GM21528 (cell line): ENCODE measurements at regions not wholly inside any gene's neighbourhood (a gene's known extent, or its start where the extent isn't known, plus 50 kb on each side); places are given as distances from the start of the nearest gene placed in this dataset.

Source experiments
- ATAC-seq: cut with Tn5 transposase; IDR thresholded peaks from one replicate; pipeline ENCODE4 v1.9.1; 2021; ENCODE audit warnings: mild to moderate bottlenecking, moderate library complexity; ENCODE audit not compliant: unreplicated experiment, low FRiP score

DNA sequence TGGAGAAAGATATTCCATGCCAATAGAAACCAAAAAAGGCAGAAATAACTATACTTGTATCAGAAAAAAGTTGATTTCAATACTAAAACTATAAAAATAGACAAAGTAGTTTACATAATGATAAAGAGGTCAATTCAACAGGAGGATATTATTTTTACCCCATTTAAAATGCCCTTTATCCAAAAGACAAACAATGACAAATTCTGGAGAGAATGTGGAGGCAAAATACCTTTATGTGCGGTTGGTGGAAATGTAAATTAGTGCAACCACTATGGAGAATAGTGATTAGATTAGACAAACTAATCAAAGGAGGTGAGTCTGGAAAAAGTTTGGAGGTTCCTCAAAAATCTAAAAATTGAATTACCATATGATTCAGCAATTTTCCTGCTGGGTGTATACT lies 1262.3 kb downstream of the GRIK2 start:
- ATAC-seq, result no peak

GRCh38 chr6:102641426-102641825 lies 1247.9 kb downstream of the GRIK2 start:
- no peak for ATAC-seq

- ATAC-seq, result no peak
Measured at GRCh38 chr6:102631921-102632320, 1238.4 kb downstream of the GRIK2 start.

DNA sequence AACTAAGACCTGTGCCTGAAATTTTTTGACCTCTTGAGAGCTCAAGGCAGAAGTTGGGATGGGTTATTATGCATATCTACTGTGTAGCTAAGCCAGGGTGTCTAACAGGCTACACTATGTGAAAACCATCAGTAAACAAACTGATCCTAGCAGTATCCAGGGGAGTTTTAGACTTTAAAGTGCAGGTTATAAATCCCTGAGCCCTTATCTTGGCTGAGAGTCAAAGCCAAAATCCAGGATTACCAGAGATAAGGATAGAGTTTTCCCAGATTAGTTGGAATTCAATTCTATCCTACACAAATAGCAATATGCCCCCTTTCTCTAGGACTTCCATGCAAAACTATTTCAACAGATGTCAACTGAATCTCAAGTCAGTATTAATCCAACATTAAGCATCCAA lies 1229.7 kb downstream of the GRIK2 start:
- no peak for ATAC-seq

GRCh38 chr6:102619585-102619984 lies 1226.1 kb downstream of the GRIK2 start:
- no peak for ATAC-seq

DNA sequence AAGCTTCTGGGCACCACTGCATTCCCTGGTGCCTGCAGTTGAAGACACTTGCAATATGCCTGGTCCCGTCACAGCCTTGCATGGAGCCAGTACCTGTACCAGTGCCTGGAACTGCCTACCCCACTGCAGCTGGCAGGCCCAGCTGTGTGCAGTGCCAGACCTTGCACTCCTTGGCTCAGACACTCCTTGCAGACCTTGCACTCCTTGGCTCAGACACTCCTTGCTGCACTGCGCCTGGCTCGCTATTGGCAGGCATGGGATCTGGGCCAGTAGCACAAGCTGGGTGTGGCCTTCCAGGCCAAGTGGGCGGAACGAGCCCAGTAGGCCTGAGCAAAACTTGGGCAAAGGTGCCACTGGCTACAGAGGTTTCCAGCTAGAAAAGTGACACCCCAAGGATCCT lies 1189.1 kb downstream of the GRIK2 start:
- no peak for ATAC-seq

DNA sequence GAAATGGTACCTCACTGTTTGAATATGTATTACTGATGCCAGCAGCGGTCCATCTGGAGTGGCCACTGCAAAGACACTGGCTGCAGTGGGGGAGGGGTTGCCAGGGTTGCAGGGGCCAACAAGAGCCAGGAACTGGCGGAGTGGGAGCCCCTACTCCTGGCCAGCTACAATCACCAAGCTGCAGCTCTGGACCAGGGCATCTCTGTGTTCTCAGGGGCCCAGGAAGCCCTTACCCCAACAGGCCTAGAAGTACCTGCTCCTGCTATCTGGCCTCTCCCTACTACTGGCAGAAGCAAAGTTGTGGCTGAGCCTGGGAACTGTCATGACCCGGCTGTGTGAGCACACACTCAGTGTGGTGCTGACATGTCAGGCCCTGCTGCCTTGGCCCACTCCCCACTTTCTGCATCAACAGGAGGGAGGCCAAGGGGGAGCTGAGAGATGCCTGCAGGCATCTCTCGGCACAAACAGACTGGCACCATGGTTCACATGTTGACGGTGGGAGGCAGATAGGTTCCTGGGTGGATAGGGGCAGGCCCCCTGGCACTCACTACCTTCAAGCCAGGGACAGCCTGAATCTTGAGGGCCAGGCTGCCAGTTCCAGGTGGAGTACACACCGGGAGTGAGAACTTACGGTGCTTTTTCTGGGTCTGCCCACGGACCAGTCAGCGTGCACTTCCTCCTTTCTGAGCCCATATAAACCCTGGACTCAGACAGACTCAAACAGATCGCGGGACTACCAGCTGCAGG lies 1188.0 kb downstream of the GRIK2 start:
- ATAC-seq, result no peak

DNA sequence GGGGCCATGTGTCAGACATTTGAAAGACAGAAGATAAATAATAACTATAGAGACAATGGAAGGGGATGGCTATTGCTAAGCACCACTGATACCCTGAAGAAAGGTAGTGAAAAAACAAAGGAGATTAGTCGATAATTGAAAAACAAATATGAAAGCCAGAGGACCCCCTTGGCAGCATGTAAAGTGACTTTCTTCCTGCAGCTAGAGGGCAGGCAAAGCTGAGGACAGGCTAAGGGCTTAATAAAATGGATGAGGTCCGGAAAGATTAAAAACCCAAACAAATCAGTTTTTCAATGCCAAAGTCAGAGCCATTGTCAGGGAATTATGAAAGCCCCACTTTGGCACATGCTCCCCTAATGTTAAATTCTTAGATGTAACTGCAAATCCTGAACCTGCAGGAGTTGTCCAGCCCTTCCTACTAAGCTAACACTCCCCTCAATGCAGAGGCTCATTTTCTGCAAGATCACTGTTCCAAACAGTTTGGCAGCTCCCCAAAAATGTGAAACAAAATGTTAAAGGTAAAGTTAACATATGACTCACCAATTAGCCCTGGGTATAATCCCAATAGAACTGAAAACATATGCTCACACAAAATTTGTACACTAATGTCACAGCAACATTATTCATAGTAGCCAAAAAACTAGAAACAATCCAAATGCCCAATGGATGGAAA lies 1177.9 kb downstream of the GRIK2 start:
- no peak for ATAC-seq

- no peak for ATAC-seq
Measured at GRCh38 chr6:102562713-102563112, 1169.2 kb downstream of the GRIK2 start.

DNA sequence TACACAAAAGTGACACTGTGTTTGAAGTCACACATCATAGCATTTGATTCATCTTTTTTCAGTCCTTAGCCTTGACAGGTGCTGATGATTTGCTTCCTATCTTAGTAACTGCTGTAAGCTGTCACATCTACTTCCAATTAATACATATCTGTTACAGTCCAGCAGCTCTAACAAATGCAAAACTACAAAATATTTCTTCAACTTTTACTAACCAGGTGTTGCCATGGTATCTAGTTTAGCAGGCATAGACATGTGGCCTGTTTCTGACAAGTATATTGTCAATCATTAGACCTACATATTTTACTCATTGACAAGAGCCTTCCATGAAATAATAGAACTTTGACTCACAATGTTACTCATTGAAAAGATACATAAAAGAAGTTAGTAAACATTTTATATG lies 1159.7 kb downstream of the GRIK2 start:
- ATAC-seq, result no peak

DNA sequence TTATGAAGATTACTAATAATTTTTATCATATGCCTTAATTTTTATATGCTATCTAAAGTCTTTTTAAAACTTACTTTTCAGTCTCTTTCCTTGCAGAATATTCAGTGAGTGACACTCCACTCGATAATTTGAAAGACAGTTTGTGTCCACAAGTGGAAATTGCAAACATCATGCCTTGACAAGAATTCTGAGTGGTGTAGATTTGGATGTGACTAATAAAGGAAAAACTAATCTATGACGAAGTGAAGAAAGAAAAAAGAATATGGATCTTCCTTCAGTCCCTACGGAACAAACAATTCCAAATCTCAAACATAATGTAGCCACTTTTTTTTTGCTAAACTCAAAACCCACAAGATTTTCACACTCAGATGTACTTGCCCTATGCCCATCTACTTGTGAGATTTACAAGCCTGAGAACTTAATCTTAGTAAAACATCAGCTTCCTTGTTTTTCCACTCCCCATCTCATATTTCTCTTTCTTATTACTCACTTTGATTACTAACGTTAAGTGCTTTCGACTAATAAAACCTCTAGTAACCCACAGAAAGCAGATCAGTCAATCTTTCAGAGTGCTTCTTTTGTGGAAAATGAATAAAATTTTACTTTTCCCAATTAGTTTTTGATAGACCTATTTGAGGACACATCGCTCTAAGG lies 1155.8 kb downstream of the GRIK2 start:
- no peak for ATAC-seq

DNA sequence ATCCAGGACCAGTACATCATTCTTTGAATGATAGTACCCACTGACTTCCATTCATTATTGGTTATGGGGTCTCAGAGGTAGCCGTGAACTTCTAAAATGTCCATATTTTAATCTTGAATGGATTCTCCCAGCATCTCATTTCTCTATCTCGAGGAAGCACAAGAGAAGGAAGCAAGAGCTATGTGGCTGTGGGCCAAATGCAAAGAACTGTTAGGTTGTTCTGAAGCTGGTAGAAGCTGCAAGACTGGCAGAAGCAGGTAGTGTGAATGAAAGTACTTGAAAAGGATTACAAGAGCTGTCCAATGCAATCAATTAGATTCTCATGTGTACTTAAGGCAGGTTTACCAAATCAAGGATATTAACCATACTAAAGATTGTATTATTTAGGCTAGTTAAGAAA lies 1131.8 kb downstream of the GRIK2 start:
- ATAC-seq, result no peak

GRCh38 chr6:102520966-102521365 lies 1127.5 kb downstream of the GRIK2 start:
- no peak for ATAC-seq

- ATAC-seq, result no peak
Measured at GRCh38 chr6:102517506-102517905, 1124.0 kb downstream of the GRIK2 start.

GRCh38 chr6:102501615-102502014 lies 1108.1 kb downstream of the GRIK2 start:
- ATAC-seq, result no peak

DNA sequence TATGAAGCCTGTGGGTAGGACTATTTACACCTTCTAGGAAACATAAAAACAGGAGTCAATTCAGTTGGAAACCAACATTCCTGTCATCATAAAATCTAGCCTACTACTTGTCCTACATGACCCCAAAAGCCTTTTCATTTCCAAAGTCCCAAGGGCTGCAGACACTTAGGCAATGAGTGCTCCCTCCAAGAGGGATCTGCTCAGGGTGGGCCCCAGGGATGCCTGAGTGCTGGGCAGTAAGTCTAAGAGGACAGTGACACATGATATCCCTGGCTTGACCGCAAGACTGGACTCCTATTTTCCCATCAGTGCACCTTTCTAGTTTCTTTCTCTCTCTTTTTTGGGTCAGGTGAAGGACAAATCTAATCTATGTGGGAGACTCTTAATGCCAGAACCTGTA lies 1101.3 kb downstream of the GRIK2 start:
- no peak for ATAC-seq

- no peak for ATAC-seq
Measured at GRCh38 chr6:102493485-102493884, 1100.0 kb downstream of the GRIK2 start.

DNA sequence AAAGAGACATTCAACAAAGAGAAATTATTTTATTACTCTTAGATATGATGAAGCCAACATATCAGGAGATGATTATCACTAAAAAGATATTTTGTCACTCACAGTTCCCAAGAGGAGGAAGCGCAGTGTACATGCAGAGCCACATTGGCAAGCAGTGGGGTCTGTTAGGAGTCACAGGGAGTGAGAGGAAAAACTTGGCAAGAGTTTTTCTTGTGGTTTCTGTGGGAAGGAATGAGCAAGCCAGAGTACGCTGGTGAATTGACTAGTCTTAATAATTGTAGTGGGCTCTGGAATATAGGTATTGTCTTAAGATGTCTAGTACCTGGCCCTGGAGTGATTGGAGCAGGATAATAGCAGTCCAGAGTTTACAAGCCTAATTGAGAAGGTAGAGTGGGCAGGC lies 1095.2 kb downstream of the GRIK2 start:
- no peak for ATAC-seq

- no peak for ATAC-seq
Measured at GRCh38 chr6:102485480-102485879, 1092.0 kb downstream of the GRIK2 start.

DNA sequence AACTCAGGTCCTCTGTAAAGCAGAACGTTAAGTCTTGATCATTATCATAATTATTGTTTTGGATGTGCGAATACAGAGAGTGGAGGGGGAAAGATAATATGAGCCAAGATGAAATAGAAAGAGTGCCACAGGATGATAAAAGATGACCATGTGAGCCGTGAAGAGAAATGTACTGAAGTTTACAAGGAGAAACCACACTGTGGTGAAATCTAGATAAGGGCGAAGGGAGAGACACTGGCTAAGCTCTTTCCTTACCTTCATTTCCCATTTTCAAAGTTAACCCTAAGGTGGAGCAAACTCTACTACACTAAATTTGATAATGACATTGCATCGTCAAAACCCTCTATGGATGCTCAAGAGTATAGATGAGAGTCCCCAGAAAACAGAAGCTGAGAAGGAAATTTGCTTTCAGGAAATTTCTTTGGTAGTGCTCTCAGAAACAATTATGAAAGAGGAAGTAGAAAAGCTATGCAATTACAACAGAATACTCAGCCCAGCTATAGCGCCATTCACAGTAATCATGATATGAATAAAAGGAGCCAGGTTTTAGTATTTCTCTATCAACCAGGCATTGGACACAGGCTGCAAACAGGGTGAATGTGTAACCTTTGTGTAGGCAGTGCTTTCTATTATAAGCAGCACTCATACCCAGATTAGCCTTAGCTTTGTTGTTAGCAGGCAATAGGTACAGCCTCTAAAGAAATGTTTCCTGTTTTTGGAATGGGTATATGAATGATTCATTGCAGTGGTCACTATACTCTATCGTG lies 1080.7 kb downstream of the GRIK2 start:
- ATAC-seq, result no peak

GRCh38 chr6:102458990-102459389 lies 1065.5 kb downstream of the GRIK2 start:
- no peak for ATAC-seq
